Nephron (organoid): ENCODE measurements at regions not wholly inside any gene's neighbourhood (a gene's known extent, or its start where the extent isn't known, plus 50 kb on each side); places are given as distances from the start of the nearest gene placed in this dataset.

ENCODE experiments used
- H3K27ac Mint-ChIP-seq, 3 experiments: 2 replicates each; pipeline ENCODE4 v1.8.0; 2020; ENCODE audit warnings: mixed read lengths in 3 of 3, mild to moderate bottlenecking in 2 of 3, moderate library complexity in 1 of 3
- H3K27me3 Mint-ChIP-seq: 2 replicates; pipeline ENCODE4 v1.8.0; 2021; ENCODE audit warnings: low read depth, mild to moderate bottlenecking, moderate library complexity, mixed read lengths
- H3K36me3 Mint-ChIP-seq: 2 replicates; pipeline ENCODE4 v1.8.0; 2020; ENCODE audit warnings: low read depth, mixed read lengths
- H3K4me1 Mint-ChIP-seq: 2 replicates; pipeline ENCODE4 v1.8.0; 2020; ENCODE audit warnings: mixed read lengths
- H3K4me3 Mint-ChIP-seq, 3 experiments: 2 replicates each; pipeline ENCODE4 v1.8.0; 2020; ENCODE audit warnings: mild to moderate bottlenecking in 3 of 3, mixed read lengths in 3 of 3, moderate library complexity in 2 of 3
- H3K9me3 Mint-ChIP-seq: 2 replicates; pipeline ENCODE4 v1.8.0; 2020; ENCODE audit warnings: mixed read lengths
- TF ChIP-seq, protein P1 (sequence below), 3 experiments: fragments of 200-600 bp; sonication (generic); IDR thresholded peaks; one replicate each; pipeline ENCODE4 v1.5.0; 2021; ENCODE audit warnings: antibody characterized with exemption in 3 of 3; ENCODE audit not compliant: unreplicated experiment in 3 of 3

DNA sequence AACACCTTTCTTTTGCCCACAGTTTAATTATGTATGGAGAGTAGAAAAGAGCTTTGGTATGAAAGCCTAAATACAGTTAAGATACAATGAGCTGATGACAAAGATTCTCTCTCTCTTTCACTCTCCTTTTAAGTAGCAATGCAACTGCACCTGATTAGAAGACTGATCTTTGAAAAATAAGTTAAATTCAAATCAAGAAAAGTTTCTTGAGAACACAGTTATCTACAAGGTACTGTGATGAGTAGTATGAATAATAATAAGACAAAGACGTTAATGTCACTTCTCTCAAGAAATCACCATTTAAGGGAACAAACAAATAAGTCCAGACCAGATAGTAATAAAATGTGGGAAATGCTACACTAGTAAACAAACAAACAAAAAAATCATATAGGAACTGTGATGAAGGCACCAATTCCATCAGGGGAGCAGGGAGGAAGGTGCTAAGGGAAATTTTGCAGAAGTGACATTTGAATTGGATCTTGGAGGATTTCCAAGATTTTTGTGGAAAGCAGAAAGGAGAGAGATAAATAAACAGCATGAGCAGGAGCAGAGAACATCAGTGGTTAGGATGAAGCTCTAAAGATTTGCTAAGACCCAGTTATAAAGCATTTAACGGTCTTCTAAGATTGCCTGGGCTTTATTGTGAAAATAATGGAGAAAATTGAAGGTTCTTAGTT is 65.2 kb upstream of the STK38L start:
- Mint-ChIP-seq H3K27me3 (no peaks in the 10 kb centered on the region), H3K9me3 (no peaks in the 10 kb centered on the region), H3K36me3 (no peaks in the 10 kb centered on the region), H3K27ac (no peak overlapping the region), H3K4me3 (no peak overlapping the region), H3K4me1 (peaks cover 12% of the 10 kb centered on the region)
- TF ChIP-seq, protein P1, sequence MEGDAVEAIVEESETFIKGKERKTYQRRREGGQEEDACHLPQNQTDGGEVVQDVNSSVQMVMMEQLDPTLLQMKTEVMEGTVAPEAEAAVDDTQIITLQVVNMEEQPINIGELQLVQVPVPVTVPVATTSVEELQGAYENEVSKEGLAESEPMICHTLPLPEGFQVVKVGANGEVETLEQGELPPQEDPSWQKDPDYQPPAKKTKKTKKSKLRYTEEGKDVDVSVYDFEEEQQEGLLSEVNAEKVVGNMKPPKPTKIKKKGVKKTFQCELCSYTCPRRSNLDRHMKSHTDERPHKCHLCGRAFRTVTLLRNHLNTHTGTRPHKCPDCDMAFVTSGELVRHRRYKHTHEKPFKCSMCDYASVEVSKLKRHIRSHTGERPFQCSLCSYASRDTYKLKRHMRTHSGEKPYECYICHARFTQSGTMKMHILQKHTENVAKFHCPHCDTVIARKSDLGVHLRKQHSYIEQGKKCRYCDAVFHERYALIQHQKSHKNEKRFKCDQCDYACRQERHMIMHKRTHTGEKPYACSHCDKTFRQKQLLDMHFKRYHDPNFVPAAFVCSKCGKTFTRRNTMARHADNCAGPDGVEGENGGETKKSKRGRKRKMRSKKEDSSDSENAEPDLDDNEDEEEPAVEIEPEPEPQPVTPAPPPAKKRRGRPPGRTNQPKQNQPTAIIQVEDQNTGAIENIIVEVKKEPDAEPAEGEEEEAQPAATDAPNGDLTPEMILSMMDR (IDR thresholded peaks at IDR 0.05; ENCODE audit: unreplicated experiment in 3 of 3): no peak

DNA sequence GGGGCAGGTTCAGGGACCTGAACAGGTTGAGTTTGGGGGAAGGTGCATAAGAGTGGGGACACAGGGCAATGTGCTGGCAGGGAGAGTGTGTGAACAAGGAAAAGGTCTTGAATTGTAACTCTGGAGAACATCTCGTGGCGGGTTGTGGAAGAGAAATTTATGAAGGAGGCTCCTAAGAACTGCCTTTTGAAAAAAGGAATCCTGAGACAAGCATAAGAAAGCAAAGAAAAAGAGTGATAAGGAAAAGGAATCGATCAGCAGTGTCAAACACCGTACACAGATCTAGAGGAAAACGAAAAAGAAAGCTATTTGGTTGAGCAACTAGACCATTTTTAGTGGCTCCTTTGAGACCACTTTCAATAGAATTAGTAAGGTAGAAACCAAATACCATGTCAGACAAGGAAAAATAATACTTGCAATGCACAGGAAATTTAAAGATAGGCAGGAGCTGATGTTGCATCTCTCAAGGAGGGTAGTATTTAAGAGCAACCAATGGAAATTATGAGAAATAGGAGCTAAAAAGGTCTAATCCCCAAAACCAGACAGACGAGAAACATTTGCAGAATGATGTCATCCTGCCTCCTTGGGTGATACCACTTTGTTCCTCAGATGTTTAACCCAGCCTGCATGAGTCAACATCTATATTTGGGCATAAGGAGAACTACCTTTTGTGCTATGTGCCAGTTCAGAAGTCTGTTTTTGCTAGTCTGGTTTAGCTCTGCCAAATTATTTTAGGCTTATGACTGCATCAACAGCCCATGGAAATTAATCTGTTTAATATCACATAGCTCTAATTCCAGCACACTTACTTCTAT is 64.5 kb upstream of the STK38L start:
- TF ChIP-seq, protein P1 (IDR thresholded peaks at IDR 0.05; ENCODE audit: unreplicated experiment in 3 of 3): no peak
- Mint-ChIP-seq H3K9me3 (no peaks in the 10 kb centered on the region), H3K4me3 (no peak overlapping the region), H3K36me3 (no peaks in the 10 kb centered on the region), H3K27ac (no peak overlapping the region), H3K4me1 (peaks cover 12% of the 10 kb centered on the region), H3K27me3 (no peaks in the 10 kb centered on the region)

DNA sequence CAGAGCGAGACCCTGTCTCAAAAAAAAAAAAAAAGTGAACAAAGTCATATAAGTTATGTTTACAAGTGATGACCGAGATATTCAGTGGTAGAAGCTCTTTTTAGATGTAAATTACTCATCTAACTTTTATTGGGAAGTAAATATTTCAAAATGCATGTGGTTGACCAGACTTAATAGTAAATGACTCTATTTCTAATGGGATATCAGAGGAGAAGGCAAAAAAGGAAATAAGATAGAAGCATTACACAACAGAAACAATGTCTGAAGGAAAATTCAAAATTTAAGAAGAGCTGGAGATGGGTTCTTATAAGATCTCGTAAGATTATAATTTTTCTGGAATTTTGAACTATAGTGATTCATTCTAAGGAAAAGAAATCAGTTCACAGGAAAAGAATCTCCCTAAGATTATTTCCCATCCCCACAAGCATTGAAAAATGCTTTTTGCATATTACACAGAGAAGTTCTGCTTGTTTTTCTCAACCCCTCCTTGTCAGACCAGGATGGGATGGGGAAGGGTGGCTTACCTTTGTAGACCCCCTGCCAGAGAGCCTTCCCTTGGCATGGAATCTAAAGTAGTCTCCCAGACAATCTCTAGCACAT is 63.1 kb upstream of the STK38L start:
- H3K9me3 Mint-ChIP-seq: no peaks in the 10 kb centered on the region
- no peaks in the 10 kb centered on the region for H3K27me3 Mint-ChIP-seq
- no peak overlapping the region for H3K4me3 Mint-ChIP-seq
- TF ChIP-seq, protein P1 (IDR thresholded peaks at IDR 0.05; ENCODE audit: unreplicated experiment in 3 of 3): no peak
- peaks cover 12% of the 10 kb centered on the region for H3K4me1 Mint-ChIP-seq
- no peaks in the 10 kb centered on the region for H3K36me3 Mint-ChIP-seq
- H3K27ac Mint-ChIP-seq: no peak overlapping the region

DNA sequence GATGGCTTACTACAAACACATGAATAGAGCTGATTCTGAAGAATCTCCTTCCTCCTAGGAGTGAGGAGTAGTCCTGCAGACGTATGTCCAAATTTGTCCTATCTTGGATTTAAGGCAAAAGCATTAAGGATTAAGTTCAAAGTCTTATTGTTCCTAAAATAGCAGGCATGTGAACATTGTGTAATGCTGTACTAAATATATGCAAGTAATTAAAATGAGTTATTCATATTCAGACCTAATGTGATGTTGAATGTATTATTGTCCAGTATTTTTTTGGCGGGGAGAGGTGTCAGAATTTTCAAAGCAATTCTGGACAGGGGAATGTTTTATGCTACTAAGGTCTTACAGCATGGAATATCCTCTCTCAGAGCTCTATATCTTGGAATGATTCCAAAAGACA is 60.7 kb upstream of the STK38L start:
- Mint-ChIP-seq H3K4me1 (peaks cover 12% of the 10 kb centered on the region), H3K27me3 (no peaks in the 10 kb centered on the region), H3K36me3 (no peaks in the 10 kb centered on the region), H3K27ac (no peak overlapping the region), H3K4me3 (no peak overlapping the region), H3K9me3 (no peaks in the 10 kb centered on the region)
- TF ChIP-seq, protein P1 (IDR thresholded peaks at IDR 0.05; ENCODE audit: unreplicated experiment in 3 of 3): no peak

DNA sequence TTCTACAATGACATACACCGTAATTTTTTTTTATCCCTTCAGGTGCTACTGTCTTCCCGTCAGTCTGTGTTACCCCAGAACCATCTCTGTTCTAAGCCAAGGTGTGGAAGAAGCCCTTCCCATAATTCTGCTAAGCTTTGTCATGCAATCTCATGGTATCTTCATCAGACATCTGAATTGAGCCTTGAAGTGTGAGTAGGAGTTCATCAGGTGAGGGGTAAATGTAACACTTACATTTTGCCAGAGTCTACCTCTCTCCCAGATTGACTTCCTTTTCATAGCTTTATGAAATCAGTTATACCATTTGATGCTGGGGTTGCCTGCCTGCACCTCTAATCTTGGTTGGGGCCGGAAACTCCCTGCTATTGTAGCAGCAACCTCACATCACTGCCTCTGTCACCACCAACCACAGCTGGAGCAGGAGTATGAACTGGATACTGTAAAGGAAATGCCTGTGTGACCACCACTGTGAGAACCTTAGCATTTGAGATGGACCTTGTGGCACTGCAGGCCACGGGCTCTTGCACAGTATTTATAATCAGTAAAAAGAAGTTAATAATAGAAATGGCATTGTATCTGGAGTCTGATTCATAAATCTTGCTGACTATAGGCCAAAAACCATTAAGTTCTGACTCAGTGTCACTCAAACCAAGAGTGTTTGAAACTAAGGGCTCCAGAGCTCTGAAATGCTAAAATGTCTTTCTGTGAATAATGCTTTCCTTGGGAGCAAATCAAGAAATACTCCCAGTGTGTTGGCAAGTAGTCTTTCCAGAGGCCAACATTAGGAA is 58.7 kb upstream of the STK38L start:
- TF ChIP-seq, protein P1 (IDR thresholded peaks at IDR 0.05; ENCODE audit: unreplicated experiment in 3 of 3): no peak
- Mint-ChIP-seq H3K4me3 (no peak overlapping the region), H3K4me1 (peaks cover 5% of the 10 kb centered on the region), H3K27me3 (no peaks in the 10 kb centered on the region), H3K27ac (no peak overlapping the region), H3K9me3 (no peaks in the 10 kb centered on the region), H3K36me3 (no peaks in the 10 kb centered on the region)
